ENCODE measurements at regions not wholly inside any gene's neighbourhood (a gene's known extent, or its start where the extent isn't known, plus 50 kb on each side); places are given as distances from the start of the nearest gene placed in this dataset.

- no peaks in the 10 kb centered on the region for H3K27me3 ChIP-seq (ENCODE audit: control insufficient read depth, insufficient read depth, low read length)
- H3K9me3 ChIP-seq (ENCODE audit: control insufficient read depth, insufficient read depth, low read length): no peaks in the 10 kb centered on the region
- no peak for DNase-seq (ENCODE audit: low read depth, low spot score)
- H3K4me3 ChIP-seq (ENCODE audit: low read depth, low read length): no peak overlapping the region
- ChIA-PET POLR2A (no interaction called here), CTCF (no interaction called here)
- H3K27ac ChIP-seq (ENCODE audit: low read depth, low read length): no peak overlapping the region
- no peak for TF ChIP-seq CTCF (IDR thresholded peaks at IDR 0.05; ENCODE audit: low read depth, low read length)
Observed at GRCh38 chr11:79830446-79830845, 389.6 kb upstream of the TENM4 start.

- H3K27me3 ChIP-seq (ENCODE audit: control insufficient read depth, insufficient read depth, low read length): no peaks in the 10 kb centered on the region
- TF ChIP-seq CTCF (IDR thresholded peaks at IDR 0.05; ENCODE audit: low read depth, low read length): no peak
- no peaks in the 10 kb centered on the region for H3K9me3 ChIP-seq (ENCODE audit: control insufficient read depth, insufficient read depth, low read length)
- POLR2A ChIA-PET: no interaction called here
- no peak for DNase-seq (ENCODE audit: low read depth, low spot score)
- no peak overlapping the region for H3K27ac ChIP-seq (ENCODE audit: low read depth, low read length)
- H3K4me3 ChIP-seq (ENCODE audit: low read depth, low read length): no peak overlapping the region
- CTCF ChIA-PET: no interaction called here
Observed at GRCh38 chr11:79829891-79830290, 389.1 kb upstream of the TENM4 start.

- POLR2A ChIA-PET: no interaction called here
- H3K27ac ChIP-seq (ENCODE audit: low read depth, low read length): no peak overlapping the region
- H3K27me3 ChIP-seq (ENCODE audit: control insufficient read depth, insufficient read depth, low read length): no peaks in the 10 kb centered on the region
- TF ChIP-seq CTCF (IDR thresholded peaks at IDR 0.05; ENCODE audit: low read depth, low read length): no peak
- H3K4me3 ChIP-seq (ENCODE audit: low read depth, low read length): no peak overlapping the region
- CTCF ChIA-PET: no interaction called here
- no peak for DNase-seq (ENCODE audit: low read depth, low spot score)
- no peaks in the 10 kb centered on the region for H3K9me3 ChIP-seq (ENCODE audit: control insufficient read depth, insufficient read depth, low read length)
Observed at GRCh38 chr11:79822766-79823165, 381.9 kb upstream of the TENM4 start.

GRCh38 chr11:79813551-79813950 is 372.7 kb upstream of the TENM4 start:
- no peak for TF ChIP-seq CTCF (IDR thresholded peaks at IDR 0.05; ENCODE audit: low read depth, low read length)
- no peak overlapping the region for H3K27ac ChIP-seq (ENCODE audit: low read depth, low read length)
- H3K9me3 ChIP-seq (ENCODE audit: control insufficient read depth, insufficient read depth, low read length): no peaks in the 10 kb centered on the region
- DNase-seq (ENCODE audit: low read depth, low spot score): no peak
- POLR2A ChIA-PET: no interaction called here
- H3K27me3 ChIP-seq (ENCODE audit: control insufficient read depth, insufficient read depth, low read length): no peaks in the 10 kb centered on the region
- H3K4me3 ChIP-seq (ENCODE audit: low read depth, low read length): no peak overlapping the region
- CTCF ChIA-PET: no interaction called here

GRCh38 chr11:79809487-79809886 is 368.7 kb upstream of the TENM4 start:
- no peaks in the 10 kb centered on the region for H3K9me3 ChIP-seq (ENCODE audit: control insufficient read depth, insufficient read depth, low read length)
- CTCF ChIA-PET: no interaction called here
- H3K27me3 ChIP-seq (ENCODE audit: control insufficient read depth, insufficient read depth, low read length): no peaks in the 10 kb centered on the region
- POLR2A ChIA-PET: no interaction called here
- no peak for DNase-seq (ENCODE audit: low read depth, low spot score)
- TF ChIP-seq CTCF (IDR thresholded peaks at IDR 0.05; ENCODE audit: low read depth, low read length): no peak
- H3K4me3 ChIP-seq (ENCODE audit: low read depth, low read length): no peak overlapping the region
- no peak overlapping the region for H3K27ac ChIP-seq (ENCODE audit: low read depth, low read length)
